Type B pancreatic cell (in vitro differentiated cells): ENCODE measurements at regions not wholly inside any gene's neighbourhood (a gene's known extent, or its start where the extent isn't known, plus 50 kb on each side); places are given as distances from the start of the nearest gene placed in this dataset.

Experiments
- DNase-seq: peaks from one replicate; pipeline ENCODE4 v3.0.0; 2021; ENCODE audit warnings: mixed read lengths; ENCODE audit not compliant: unreplicated experiment; ENCODE audit errors: extremely low spot score
- H3K27ac Mint-ChIP-seq: 2 replicates; pipeline ENCODE4 v1.8.0; 2021; ENCODE audit warnings: mild to moderate bottlenecking, mixed read lengths
- H3K27me3 Mint-ChIP-seq: 2 replicates; pipeline ENCODE4 v1.8.0; 2021; ENCODE audit warnings: mixed read lengths
- H3K36me3 Mint-ChIP-seq: 2 replicates; pipeline ENCODE4 v1.8.0; 2021; ENCODE audit warnings: mixed read lengths
- H3K4me1 Mint-ChIP-seq: one replicate; pipeline ENCODE4 v1.8.0; 2021; ENCODE audit warnings: mixed read lengths; ENCODE audit not compliant: unreplicated experiment
- H3K4me3 Mint-ChIP-seq: 2 replicates; pipeline ENCODE4 v1.8.0; 2021; ENCODE audit warnings: mild to moderate bottlenecking, mixed read lengths
- H3K9me3 Mint-ChIP-seq: 2 replicates; pipeline ENCODE4 v1.8.0; 2021; ENCODE audit warnings: mixed read lengths
- TF ChIP-seq, protein P1 (sequence below): fragments of 200-600 bp; sonication (generic); conservative IDR thresholded peaks from 2 replicates; pipeline ENCODE4 v1.5.0; 2021; ENCODE audit warnings: antibody characterized with exemption, mild to moderate bottlenecking

DNA sequence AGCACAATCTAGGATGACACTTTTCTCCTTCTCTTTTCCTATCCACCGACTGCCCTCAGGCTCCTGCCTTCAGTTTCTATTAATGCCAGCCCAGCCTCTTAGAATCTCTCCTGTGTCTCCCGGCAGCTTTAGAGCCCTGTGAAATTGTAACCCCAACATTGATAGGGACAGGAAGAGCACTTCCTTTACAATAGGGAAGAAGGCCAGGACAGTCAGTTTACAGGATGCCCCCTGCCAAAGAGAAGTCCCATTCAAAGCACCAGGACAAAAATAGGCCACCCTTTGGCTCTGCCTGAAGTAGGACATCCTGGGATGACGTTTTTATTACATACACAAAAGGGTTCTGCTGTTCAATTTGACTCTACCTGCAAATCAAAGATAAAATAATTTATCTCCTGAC lies 64.7 kb upstream of the ANK3 start:
- Mint-ChIP-seq H3K4me3 (no peak overlapping the region), H3K4me1 (peaks cover 6% of the 10 kb centered on the region), H3K9me3 (no peaks in the 10 kb centered on the region), H3K27me3 (no peaks in the 10 kb centered on the region), H3K27ac (no peak overlapping the region), H3K36me3 (no peaks in the 10 kb centered on the region)
- no peak for DNase-seq
- TF ChIP-seq, protein P1, sequence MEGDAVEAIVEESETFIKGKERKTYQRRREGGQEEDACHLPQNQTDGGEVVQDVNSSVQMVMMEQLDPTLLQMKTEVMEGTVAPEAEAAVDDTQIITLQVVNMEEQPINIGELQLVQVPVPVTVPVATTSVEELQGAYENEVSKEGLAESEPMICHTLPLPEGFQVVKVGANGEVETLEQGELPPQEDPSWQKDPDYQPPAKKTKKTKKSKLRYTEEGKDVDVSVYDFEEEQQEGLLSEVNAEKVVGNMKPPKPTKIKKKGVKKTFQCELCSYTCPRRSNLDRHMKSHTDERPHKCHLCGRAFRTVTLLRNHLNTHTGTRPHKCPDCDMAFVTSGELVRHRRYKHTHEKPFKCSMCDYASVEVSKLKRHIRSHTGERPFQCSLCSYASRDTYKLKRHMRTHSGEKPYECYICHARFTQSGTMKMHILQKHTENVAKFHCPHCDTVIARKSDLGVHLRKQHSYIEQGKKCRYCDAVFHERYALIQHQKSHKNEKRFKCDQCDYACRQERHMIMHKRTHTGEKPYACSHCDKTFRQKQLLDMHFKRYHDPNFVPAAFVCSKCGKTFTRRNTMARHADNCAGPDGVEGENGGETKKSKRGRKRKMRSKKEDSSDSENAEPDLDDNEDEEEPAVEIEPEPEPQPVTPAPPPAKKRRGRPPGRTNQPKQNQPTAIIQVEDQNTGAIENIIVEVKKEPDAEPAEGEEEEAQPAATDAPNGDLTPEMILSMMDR: no peak

DNA sequence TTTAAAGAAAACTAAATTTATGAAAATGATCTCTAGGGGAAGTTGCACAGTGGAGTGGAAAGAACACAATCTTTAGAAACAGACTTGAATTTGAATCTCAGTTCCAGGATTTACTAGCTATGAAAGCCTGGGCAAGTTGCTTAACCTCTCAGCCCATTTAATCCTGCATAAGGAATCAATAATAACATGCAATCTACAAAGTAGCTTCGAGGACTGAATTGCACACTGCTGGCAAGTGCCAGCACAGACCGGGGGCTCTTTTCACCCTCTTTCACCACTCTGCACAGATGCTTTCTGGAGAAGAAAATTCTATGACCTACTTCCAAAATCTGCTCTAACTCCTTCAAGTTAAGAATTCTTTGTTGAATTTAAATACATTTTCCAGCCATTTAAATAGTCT lies 63.4 kb upstream of the ANK3 start:
- H3K36me3 Mint-ChIP-seq: no peaks in the 10 kb centered on the region
- no peaks in the 10 kb centered on the region for H3K27me3 Mint-ChIP-seq
- DNase-seq: no peak
- H3K27ac Mint-ChIP-seq: no peak overlapping the region
- peaks cover 14% of the 10 kb centered on the region for H3K4me1 Mint-ChIP-seq
- TF ChIP-seq, protein P1: no peak
- H3K9me3 Mint-ChIP-seq: no peaks in the 10 kb centered on the region
- no peak overlapping the region for H3K4me3 Mint-ChIP-seq

DNA sequence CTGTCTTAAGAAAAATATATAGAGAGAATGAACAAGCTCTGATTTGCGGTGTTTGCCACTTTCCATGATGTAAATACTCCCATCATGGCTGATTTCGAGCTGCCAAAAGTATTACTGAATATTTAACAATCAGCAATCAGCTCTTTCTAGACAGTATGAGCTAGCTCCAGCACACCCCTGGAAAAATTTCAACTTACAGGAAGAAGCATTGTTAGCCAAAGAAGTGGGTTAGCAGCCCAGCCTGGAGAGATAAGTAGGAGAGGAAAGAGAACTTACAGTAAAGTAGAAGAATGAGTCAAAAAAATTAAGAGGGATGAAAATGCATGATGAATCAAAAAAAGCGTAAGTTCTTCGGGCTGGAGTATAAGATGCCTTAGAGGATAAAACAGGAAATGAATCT lies 60.6 kb upstream of the ANK3 start:
- H3K27me3 Mint-ChIP-seq: no peaks in the 10 kb centered on the region
- H3K4me3 Mint-ChIP-seq: no peak overlapping the region
- H3K9me3 Mint-ChIP-seq: no peaks in the 10 kb centered on the region
- no peaks in the 10 kb centered on the region for H3K36me3 Mint-ChIP-seq
- TF ChIP-seq, protein P1: no peak
- no peak overlapping the region for H3K27ac Mint-ChIP-seq
- no peak for DNase-seq
- peaks cover 38% of the 10 kb centered on the region for H3K4me1 Mint-ChIP-seq

DNA sequence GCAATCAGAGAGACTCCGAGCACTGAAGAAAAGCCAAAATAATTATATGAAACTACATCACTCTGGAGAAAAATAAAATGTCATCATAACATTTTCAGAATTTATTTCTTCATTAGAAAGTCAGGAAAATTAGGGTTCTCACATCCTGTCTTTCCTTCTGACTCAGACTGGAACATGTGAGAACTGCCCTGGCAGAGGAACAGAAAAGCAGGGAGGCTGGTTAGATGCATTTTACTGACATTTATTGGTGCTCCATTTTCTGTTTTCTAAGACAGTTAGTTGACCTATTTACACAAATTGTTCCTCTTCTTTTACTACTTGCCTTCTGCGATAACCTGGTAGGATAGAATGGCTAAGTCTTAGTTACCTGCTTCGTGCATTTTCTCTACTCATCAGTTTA lies 58.6 kb upstream of the ANK3 start:
- Mint-ChIP-seq H3K36me3 (no peaks in the 10 kb centered on the region), H3K27me3 (no peaks in the 10 kb centered on the region), H3K9me3 (no peaks in the 10 kb centered on the region), H3K4me3 (no peak overlapping the region), H3K4me1 (peaks cover 35% of the 10 kb centered on the region), H3K27ac (no peak overlapping the region)
- TF ChIP-seq, protein P1: no peak
- no peak for DNase-seq

DNA sequence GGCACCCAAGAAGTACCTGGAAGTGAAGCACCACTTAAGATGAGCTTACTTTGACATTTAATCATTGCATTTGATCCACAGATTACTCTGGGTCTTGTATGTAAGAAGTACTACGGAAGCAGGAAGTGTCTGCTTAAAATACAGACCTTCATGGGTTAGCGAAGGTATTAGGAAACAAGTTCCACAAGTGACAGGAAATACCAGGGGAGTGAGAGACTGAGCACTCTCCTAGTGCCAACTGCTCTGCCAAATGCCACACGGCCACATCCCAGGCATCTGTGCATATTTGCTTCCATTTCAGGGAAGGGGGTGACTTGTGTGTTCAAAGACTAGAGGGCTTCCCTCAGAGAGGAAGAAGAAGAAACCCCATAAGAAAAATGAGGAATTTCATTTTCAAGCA lies 57.2 kb upstream of the ANK3 start:
- no peaks in the 10 kb centered on the region for H3K27me3 Mint-ChIP-seq
- peak overlapping the region; percentile 63 for H3K27ac Mint-ChIP-seq
- DNase-seq: no peak
- H3K4me3 Mint-ChIP-seq: no peak overlapping the region
- H3K4me1 Mint-ChIP-seq: peaks cover 39% of the 10 kb centered on the region
- TF ChIP-seq, protein P1: no peak
- H3K9me3 Mint-ChIP-seq: no peaks in the 10 kb centered on the region
- H3K36me3 Mint-ChIP-seq: no peaks in the 10 kb centered on the region
